ENCODE measurements at regions not wholly inside any gene's neighbourhood (a gene's known extent, or its start where the extent isn't known, plus 50 kb on each side); places are given as distances from the start of the nearest gene placed in this dataset.
A peak's percentile ranks its signal among the peaks of the same experiment; 100 is the strongest.

GRCh38 chr13:50684366-50684765 lies 159.1 kb downstream of the DLEU7 start:
- WGBS, 3 donors = 87 to 96% (median 94%) methylated on average over 3 of the region's 3 CpGs
- no peaks in the 10 kb centered on the region for H3K9me3 ChIP-seq
- no peaks in the 10 kb centered on the region for H3K4me1 ChIP-seq (ENCODE audit: insufficient read depth)
- TF ChIP-seq CTCF (IDR thresholded peaks at IDR 0.05) (no peak), POLR2A (IDR thresholded peaks at IDR 0.05) (no peak), EP300 (IDR thresholded peaks at IDR 0.05) (no peak)
- H3K4me3 ChIP-seq = no peak overlapping the region
- no peak for DNase-seq
- no peaks in the 10 kb centered on the region for H3K36me3 ChIP-seq
- no peak overlapping the region for H3K27ac ChIP-seq
- intact Hi-C loops (cut with DNase I) = no loop called here
- no peaks in the 10 kb centered on the region for H3K27me3 ChIP-seq

- Histone ChIP-seq H3K4me3 (no peak overlapping the region), H3K27me3 (no peaks in the 10 kb centered on the region), H3K27ac (no peak overlapping the region), H3K9me3 (no peaks in the 10 kb centered on the region), H3K36me3 (no peaks in the 10 kb centered on the region), H3K4me1 (ENCODE audit: insufficient read depth) (no peaks in the 10 kb centered on the region)
- WGBS, 3 donors = 24 to 35% (median 28%) methylated on average over 3 of the region's 3 CpGs
- intact Hi-C loops (cut with DNase I) = no loop called here
- TF ChIP-seq CTCF (IDR thresholded peaks at IDR 0.05) (no peak), EP300 (IDR thresholded peaks at IDR 0.05) (no peak), POLR2A (IDR thresholded peaks at IDR 0.05) (no peak)
- DNase-seq = peak in 1 of 5 donors; percentile 33
Measured at GRCh38 chr13:50685491-50685890, 158.0 kb downstream of the DLEU7 start.

- no peak for DNase-seq
- 48 to 57% (median 53%) methylated on average over 5 of the region's 5 CpGs for WGBS, 3 donors
- intact Hi-C loops (cut with DNase I) = no loop called here
- Histone ChIP-seq H3K27me3 (no peaks in the 10 kb centered on the region), H3K4me1 (ENCODE audit: insufficient read depth) (no peaks in the 10 kb centered on the region), H3K27ac (no peak overlapping the region), H3K36me3 (no peaks in the 10 kb centered on the region), H3K4me3 (no peak overlapping the region), H3K9me3 (no peaks in the 10 kb centered on the region)
- TF ChIP-seq POLR2A (IDR thresholded peaks at IDR 0.05) (no peak), EP300 (IDR thresholded peaks at IDR 0.05) (no peak), CTCF (IDR thresholded peaks at IDR 0.05) (no peak)
Measured at GRCh38 chr13:50685956-50686355, 157.5 kb downstream of the DLEU7 start.

GRCh38 chr13:50686551-50686950 lies 156.9 kb downstream of the DLEU7 start:
- Histone ChIP-seq H3K27ac (no peak overlapping the region), H3K27me3 (no peaks in the 10 kb centered on the region), H3K4me3 (no peak overlapping the region), H3K4me1 (ENCODE audit: insufficient read depth) (no peaks in the 10 kb centered on the region), H3K36me3 (no peaks in the 10 kb centered on the region), H3K9me3 (no peaks in the 10 kb centered on the region)
- no peak for DNase-seq
- TF ChIP-seq EP300 (IDR thresholded peaks at IDR 0.05) = no peak
- TF ChIP-seq POLR2A (IDR thresholded peaks at IDR 0.05) = no peak
- no peak for TF ChIP-seq CTCF (IDR thresholded peaks at IDR 0.05)
- intact Hi-C loops (cut with DNase I) = no loop called here
- WGBS, 3 donors = 94 to 96% (median 95%) methylated on average over 3 of the region's 3 CpGs

- Histone ChIP-seq H3K27ac (no peak overlapping the region), H3K27me3 (no peaks in the 10 kb centered on the region), H3K4me3 (no peak overlapping the region), H3K36me3 (no peaks in the 10 kb centered on the region), H3K9me3 (no peaks in the 10 kb centered on the region), H3K4me1 (ENCODE audit: insufficient read depth) (no peaks in the 10 kb centered on the region)
- intact Hi-C loops (cut with DNase I) = no loop called here
- TF ChIP-seq CTCF (IDR thresholded peaks at IDR 0.05) = no peak
- TF ChIP-seq POLR2A (IDR thresholded peaks at IDR 0.05) = no peak
- no peak for TF ChIP-seq EP300 (IDR thresholded peaks at IDR 0.05)
- no peak for DNase-seq
- 87 to 95% (median 89%) methylated on average over 4 of the region's 4 CpGs for WGBS, 3 donors
Measured at GRCh38 chr13:50687545-50687944, 155.9 kb downstream of the DLEU7 start.

Measured in ovary (tissue), 7 donors.